HS-27A (cell line): ENCODE measurements at regions not wholly inside any gene's neighbourhood (a gene's known extent, or its start where the extent isn't known, plus 50 kb on each side); places are given as distances from the start of the nearest gene placed in this dataset.
A peak's percentile ranks its signal among the peaks of the same experiment; 100 is the strongest.
"Not testable (repeated sequence)": the region's sequence is repeated elsewhere in the genome, so short reads cannot be mapped to it uniquely, and the experiment has no call there.

Experiments used
- DNase-seq: peaks from one replicate; pipeline ENCODE4 v3.0.0-alpha.2; 2012; ENCODE audit warnings: low read depth, missing footprints

DNA sequence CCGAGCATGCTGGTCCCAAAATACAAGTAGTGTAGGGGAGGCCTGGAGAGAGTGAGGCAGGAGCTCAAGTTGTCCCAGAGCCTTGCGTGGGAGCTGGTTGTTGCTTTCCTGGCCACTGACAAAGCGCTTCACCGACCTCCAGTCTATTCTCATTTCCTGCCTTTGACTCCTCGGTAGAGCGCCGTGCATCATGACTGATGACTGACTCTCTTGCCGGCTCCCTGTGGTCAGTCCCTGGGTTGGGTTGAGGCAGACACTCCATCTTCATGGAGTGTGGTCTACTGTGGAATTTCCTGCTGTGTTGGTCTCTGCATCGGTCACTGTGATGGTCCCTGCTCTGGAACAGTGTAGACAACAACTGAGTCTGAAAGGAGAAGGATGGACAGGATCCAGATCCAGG, 175.1 kb upstream of the S1PR3 start:
- no peak for DNase-seq

DNA sequence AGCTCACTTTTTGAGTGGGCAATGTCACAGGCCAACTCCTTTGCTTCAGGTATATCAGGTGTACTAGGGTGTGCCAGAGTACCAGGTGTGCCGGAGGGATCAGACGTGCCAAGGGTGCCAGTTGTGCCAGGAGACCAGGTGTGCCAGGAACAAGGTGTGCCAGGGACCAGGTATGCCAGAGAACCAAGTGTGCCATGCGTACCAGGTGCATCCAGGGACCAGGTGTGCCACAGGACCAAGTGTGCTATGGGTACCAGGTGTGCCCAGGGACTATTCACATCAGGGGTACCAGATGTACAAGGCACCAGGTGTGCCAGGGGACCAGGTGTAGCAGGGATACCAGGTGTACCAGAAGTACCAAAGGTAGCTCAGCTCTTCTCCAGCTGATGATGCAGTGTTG, 174.7 kb upstream of the S1PR3 start:
- DNase-seq = no peak

DNA sequence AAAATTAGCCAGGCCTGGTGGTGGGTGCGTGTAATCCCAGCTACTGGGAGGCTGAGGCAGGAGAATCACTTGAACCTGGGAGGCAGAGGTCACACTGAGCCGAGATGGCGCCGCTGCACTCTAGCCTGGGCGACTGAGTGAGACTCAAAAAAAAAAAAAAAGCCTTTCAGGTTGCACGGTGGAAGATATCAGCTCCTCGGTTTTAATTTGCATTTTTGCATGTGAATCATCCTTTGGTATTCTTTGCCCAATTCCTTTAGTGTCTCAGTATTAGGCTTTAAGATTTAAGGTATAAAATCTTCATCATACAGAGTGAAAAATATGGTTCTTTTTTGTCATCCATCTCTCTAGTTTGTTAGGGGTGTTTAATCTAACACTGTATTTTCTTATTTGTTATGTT, 173.6 kb upstream of the S1PR3 start:
- no peak for DNase-seq

DNA sequence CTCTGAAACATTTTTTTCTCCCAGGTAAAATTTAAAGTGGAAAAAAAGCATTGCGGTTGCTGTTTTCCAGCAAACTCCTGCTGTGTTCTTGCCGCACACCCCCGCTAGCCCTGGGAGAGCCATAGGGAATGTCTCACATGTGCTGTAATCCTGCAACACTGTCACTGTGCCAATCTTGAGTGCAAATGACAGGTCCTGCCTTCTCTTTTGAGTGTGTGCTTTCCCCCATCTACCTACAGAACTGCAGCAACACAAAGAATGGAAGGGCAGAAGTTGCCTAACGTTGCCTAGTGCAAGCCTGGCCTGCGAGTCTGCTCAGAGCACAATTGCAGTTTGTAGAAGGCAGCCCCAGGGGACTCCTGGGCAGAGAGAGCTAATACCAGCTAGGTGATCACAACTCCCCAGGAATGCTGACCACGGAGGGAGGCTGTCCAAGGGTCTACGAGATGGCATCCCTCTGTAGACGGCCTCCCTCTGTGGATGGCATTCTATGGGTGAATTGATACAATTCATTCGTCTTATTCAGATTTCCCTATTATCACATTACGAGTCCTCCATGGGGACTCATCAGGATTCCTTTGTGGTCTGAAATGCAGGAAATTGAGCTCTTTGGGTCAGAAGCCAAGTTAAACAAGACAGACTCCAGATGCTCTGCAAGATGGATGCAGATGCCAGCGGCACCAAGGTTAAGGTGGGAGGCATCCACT, 172.6 kb upstream of the S1PR3 start:
- peak; percentile 4 for DNase-seq

DNA sequence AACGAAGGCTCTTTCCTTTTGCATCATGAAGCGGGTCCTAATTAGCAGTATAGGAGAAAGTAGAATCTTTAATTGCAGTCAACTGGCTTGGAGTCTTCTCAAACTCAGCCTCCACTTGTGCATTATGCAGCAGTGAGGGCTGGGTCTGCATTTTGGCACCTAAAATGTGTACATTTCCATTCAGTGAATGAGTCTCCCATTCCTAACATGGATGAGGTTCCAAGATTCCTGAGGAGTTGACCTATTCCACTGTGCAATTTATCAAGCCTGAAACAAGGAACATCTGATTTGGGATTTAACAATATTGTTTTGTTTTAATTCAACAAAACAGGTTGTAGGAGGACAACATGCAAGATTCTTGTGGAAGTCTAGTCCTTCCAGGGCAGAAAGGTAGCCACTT, 171.8 kb upstream of the S1PR3 start:
- DNase-seq = no peak

DNA sequence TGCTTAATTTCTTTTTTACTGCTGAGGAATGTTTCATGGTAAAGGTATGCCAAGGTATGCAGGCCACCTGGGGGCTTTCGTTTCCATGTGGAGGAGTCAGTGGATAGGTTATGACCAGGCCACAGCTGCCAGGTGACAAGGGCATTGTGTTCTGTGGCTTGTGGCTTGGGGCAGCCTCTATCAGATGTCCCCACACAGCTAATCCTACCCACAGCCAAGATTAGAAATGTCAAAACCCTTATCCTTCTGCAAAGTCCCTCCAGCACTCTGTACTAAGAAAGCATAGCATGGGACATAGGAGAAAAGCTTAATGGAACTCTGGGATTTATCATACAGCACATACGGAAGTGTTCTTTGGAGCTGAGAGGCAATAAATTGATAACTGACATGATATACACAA, 171.2 kb upstream of the S1PR3 start:
- DNase-seq = no peak

DNA sequence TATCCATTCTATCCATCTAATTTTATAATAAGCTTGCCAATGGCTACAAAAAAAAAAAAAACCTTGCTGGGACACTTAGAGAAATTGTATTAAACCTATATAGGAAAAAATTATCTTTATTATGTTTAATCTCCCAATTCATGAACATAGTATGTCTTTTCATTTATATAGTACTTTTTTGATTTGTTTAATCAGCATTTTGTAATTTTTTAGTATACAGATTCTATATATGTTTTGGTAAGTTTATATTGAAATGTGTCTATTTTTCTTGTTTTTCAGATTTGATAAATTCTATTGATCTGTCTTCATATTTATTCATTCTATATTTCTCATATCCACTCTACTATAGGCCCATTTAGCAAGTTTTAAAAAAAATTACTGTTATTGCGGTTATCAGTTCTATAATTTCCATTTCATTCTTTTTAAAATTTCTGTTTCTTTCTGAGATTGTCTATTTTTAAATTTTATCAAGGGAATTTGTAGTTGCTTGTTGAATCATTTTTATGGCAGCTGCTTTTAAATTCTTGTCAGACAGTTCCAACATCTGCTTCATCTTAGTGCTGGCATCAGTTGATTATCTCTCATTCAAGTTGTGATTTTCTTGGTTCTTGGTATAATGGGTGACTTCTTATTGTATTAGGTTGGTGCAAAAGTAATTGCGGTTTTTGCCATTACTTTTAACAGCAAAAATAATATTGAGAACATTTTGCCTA, 170.1 kb upstream of the S1PR3 start:
- DNase-seq = no peak

DNA sequence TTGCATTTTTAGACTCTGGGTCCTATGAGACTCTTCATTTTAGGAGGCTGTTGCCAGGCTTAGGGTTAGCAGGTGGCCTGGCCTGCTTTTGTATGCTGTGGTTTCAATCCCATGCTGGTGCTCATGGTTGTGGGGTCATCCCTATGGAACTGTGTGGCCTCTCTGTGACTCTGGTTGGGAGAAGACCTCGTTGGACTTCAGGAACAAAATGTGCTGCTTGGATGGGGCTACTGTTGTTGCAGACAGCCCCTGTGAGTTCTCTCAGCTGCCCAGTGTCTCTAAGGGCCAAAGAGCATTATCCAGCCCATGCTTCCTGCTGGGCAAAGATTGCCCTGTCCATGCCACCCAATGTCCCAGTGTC, 169.5 kb upstream of the S1PR3 start:
- no peak for DNase-seq

DNA sequence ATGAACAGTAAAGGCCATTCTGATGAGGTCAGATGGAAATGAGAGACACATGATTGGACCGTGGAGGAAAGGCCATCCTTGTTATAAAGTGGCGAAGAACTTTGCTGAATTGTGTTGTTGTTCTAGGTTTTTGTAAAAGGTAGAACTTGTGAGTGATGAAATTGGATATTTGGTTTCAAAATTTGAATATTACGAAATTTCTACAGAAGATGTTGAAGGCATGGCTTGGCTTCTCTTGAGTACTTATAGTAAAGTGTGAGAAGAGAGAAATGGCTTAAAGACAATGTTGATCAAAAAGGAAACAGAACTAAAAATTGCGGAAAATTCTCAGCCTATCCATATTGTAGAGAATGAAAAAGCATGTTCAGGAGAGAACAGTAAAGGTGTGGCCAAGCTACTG, 166.6 kb upstream of the S1PR3 start:
- no peak for DNase-seq

DNA sequence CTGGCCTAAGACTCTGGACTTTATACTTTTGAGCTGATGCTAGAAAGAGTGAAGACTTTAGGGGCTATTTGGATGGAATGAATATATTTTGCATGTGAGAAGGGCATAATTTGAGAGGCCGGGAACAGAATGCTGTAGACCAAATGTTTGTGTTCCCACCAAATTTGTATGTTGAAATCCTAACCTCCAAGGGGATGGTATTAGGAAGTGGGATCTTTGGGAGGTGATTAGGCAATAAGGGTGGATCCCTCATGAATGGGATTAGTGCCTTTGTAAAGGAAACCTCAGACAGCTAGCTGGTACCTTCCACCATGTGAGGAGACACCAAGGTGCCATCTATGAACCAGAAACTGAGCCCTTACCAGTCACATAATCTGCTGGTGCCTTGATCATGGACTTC, 165.1 kb upstream of the S1PR3 start:
- DNase-seq = no peak

DNA sequence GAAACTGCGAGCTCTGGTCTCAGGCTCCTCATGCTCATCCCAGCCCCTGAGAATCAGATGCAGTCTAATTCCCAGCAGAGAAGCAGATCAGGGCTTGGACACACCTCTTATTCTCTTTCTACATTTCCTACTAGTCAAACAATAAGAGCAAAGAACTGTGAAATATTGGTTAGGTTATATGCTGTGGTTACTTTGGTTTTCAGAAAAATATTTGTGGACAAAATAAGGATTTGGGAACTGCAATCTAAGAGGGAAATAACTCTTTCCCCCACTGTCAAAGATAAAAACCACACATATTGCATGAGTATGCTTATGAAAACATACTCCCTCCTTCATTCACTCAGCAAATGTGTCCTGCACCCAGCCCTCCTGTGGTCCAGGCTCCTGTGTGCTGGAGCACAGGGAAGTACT, 164.5 kb upstream of the S1PR3 start:
- no peak for DNase-seq

DNA sequence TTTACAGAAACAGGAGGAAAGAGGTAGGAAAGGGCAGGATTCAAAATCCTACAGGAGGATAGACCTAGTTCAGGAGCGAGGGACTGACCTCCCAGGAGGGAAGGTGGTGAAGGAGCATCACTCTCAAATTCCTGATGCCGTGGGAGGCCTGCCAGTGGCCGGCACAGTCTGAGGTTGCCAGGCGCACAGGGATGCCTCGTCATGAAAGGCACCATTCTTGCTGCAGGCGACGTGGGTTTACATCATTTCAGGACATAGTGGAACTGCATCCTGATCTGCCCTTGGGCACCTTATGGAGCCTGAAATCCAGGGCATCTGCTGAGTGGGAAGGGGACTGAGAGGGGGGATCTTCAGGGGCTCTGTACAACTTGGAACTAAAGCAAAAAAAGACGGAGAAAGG, 163.2 kb upstream of the S1PR3 start:
- DNase-seq = no peak

DNA sequence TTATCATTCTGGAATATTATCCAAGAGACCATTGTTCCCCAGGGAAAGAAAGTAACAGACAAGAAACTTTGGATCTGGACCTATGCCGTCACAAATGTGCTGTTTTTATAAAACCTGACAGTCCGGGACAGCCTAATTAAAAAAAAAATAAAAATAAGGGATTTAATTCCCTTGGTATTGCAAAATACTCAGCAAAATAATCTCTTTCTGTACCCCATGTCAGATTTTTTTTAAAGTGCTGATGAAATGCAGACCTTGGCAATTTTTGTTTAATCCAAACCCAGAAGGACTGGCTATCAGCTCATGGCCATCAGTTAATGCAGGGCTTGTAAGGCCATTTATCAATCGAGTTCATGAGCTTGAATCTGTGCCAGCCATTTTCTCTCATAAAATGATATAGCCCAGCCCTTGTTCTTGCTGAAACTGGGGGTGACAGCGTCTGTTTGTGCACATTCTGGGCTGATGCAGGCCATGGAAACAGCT, 162.7 kb upstream of the S1PR3 start:
- no peak for DNase-seq

DNA sequence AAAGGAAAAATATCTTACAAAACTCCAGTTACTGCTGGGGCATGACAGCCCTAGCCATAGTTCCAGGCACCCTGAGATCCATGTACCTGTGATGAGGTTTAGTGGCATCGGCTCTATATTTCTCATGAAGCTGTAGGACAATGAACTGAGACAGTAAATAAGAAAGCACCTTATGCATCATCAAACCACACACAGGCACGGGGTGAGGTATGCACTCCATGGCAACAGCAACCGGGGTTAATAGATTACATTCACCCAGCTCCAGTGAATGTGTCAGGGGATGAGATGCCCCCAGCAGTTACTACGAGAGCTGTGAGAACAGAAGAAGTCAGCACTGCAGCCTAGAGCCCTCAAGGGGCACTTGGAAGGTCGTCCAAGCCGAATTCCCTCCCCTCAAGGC, 162.0 kb upstream of the S1PR3 start:
- no peak for DNase-seq

DNA sequence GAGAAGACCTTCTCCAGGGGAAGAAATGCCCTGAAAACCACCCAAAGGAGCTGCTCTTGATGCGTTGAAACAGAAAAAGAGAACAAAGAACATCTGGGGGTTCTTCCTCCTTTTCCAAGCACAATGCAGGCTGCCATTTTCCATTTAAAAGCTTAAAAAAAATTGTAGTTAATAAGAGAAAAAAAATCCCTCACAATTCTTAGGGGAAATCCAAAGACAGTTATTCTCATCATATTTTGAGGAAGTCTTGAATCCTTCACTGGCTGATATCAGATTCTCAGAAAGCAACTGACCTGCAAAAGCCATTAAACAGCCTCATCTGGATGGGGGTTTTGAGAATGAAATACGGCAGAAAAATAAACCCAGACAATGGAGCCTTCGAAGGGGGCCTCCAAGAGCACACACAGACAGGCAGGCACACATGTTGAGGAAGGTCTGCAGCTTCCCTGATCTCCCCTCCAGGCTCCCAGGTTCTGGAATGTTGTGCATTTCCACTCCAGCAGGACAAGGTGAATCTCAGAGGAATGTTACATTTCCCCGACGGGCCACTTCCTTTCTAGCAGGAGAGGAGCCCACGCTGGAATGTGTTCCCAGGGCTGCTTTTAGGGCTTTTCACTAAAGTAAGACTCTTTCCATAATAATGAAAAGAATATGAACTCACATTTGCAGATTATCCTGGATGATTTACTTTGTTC, 159.4 kb upstream of the S1PR3 start:
- DNase-seq = no peak

DNA sequence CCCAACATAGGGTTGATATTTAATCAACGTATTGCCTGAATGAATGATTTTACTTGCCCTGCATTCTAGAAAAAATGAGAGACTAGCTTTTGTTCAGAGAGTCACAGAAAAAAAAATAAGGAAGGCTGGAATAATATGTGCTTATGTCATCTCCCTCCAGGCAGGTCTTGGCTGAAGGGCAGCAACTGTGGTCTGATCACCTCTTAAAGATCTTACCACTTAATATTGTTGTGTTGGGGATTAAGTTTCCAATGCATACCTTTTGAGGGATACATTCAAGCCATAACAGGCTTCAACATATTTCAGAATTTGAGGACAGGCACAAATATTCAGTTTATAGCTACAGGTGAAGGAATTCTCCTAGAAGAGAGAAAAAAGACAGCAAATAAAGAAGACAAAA, 157.3 kb upstream of the S1PR3 start:
- no peak for DNase-seq

DNA sequence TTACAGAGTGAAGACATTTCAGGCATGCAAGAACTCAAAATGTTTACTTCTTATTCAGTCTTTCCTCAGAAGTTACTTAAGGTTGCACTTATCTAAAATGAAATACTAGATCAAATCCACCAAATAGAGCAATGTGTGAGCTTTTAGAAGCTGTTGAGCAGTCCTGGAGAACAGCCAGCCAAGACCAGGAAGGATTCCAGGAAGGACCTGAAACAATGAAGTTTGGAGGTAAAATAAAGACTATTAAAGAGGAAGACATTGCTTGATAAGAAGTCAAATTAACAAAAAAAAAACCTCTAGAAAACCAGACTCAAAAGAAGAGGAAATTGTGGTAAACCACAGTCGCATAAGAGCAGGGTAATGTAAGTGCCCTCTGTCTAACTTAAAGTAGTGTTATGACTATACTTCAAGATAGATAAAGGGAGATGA, 156.2 kb upstream of the S1PR3 start:
- no peak for DNase-seq

DNA sequence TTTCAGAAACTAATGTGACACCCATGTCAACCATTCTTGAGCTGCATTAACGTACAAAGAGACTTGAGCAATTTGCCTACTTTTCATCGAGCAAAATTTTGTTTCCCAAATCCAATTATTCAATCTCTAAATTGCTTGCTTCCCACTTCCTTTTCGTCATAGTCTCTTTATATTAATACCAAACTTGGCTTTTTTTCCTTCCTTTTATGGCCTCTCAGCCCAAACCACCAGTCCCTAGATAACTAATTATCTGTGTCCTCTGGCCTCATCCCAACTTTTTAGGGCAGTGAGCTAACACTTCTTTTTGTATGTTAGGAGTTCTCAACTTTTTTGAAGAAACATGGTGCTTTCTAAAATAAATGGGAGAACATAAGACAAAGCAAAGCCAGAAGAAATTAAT, 155.5 kb upstream of the S1PR3 start:
- DNase-seq = no peak

DNA sequence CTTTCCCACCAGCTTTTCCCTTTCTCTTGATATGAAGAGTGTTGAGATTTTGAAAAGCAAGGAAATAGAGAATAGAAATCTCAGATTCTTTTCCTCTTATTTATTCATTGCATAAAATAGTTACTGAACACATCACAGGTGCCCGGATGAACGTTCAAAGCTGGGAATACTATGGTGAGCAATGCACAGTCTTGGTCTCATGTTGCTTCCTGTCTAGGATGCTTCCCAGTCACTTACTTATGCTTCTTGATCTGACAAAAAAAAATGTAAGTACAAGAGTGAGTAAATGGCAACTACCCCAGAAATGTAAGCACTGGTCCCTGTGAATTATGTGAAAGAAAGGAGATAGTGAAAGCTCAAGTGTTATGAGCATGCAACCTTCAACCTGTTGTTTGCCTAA, 153.5 kb upstream of the S1PR3 start:
- DNase-seq = no peak

DNA sequence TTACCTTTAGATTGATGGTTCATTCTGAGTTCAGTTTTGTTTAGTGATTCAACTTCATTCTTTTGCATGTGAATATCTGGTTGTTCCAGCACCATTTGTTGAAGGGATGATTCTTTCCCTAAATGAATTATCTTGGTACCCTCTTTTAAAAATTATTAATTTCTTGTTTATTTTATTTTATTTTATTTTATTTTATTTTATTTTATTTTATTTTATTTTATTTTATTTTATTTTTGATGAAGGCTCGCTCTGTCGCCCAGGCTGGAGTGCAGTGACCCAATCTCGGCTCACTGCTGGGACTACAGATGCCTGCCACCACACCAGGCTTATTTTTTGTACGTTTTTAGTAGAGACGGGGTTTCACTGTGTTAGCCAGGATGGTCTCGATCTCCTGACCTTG, 141.4 kb upstream of the S1PR3 start:
- not testable (repeated sequence) for DNase-seq

DNA sequence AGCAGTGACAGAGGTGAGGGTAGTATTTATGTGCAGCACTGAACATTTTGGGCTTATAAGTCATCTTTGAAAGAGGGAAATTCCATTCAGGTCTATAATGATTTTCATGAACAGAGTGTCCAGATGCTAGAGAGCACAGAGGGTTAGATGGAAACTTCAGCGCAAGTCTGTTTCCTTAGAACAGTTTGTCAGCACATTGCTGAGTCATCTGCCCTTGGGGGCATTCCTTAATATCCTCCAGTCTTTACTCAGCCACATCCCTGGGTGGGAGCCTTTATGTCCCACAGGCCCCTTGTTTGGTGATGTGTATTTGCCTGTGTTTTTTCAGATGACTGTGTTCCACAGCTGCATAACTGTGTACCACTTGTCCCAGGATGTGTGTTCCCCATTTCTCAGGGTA, 138.5 kb upstream of the S1PR3 start:
- DNase-seq = no peak

DNA sequence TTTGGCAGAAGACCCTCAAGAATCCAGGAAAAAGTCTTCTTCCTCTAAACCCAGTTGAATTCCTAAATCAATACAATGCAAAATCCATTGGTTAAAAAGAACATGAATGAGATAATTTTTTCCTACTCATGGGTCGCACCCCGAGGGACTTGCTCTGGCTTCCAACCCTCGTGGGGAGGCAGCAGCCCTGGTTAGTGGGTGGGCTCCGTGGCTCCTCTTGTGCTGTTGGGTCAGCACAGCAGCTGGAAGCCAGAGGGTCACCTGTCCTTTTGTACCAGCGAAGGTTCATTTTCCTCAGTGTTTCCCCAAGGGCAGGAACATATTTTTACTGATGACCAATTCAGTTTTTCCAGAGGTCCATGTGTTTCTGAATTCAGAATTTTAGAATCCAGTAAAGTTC, 120.6 kb upstream of the S1PR3 start:
- no peak for DNase-seq

DNA sequence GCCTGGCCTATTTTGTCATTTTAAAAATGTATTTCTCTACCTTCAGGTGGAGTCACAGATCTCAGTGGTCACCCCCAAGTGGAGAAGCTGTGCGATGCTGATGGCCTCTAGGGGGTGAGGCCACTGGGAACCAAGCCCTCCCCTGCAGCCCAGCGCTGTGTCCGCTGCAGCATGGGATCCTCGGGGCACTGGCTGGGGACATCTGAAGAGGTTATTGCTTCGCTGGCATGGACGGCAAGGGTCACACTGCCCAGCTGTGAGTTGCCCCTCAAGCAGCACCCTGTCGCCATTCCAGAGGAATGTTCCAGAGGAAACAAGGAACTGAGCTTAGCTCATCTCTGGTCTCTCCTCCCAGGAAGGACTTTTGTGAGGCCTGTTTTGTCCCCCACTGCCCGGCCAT, 119.6 kb upstream of the S1PR3 start:
- DNase-seq = no peak
